NB4 (cell line): ENCODE measurements at regions not wholly inside any gene's neighbourhood (a gene's known extent, or its start where the extent isn't known, plus 50 kb on each side); places are given as distances from the start of the nearest gene placed in this dataset.

ENCODE experiments used
- DNase-seq: peaks from one replicate; pipeline ENCODE4 v3.0.0; 2010; ENCODE audit warnings: low read depth
- H3K4me3 ChIP-seq: one replicate; pipeline ENCODE4 v1.5.1; 2011; ENCODE audit warnings: mild to moderate bottlenecking, low read depth, low read length, moderate library complexity
- MYC ChIP-seq: IDR thresholded peaks from 2 replicates; pipeline ENCODE4 v1.6.1; 2011; ENCODE audit warnings: low read depth, low read length
- POLR2A ChIP-seq: IDR thresholded peaks from 2 replicates; pipeline ENCODE4 v1.6.1; 2011; ENCODE audit warnings: mild to moderate bottlenecking; ENCODE audit not compliant: insufficient read length; ENCODE audit errors: extremely low read depth
- TF ChIP-seq, protein P1 (sequence below): IDR thresholded peaks from one replicate; pipeline ENCODE4 v1.5.1; 2012; ENCODE audit warnings: low read depth, low read length
- TF ChIP-seq, protein P2 (sequence below): IDR thresholded peaks from 2 replicates; pipeline ENCODE4 v1.6.1; 2011; ENCODE audit warnings: low read depth, low read length

DNA sequence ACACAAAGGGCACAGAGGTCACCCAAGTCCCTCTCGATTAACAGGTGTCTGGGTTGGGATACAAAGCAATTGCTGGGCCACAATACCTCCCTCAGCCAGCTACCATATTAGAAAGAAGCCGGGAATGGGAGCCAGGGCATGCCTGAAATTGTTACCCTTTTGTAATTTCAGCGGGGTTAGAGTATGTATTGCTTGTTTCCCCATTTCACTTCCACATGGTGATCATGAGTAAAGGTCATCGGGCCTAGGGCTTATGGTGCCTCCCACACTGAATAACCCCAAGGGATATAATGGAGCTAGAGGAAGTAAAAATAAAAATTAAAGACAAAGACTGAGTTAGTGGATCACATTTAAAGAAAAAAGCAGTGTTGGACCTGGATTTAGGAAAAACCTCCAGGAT is 437.2 kb upstream of the KLHL29 start:
- TF ChIP-seq, protein P1, sequence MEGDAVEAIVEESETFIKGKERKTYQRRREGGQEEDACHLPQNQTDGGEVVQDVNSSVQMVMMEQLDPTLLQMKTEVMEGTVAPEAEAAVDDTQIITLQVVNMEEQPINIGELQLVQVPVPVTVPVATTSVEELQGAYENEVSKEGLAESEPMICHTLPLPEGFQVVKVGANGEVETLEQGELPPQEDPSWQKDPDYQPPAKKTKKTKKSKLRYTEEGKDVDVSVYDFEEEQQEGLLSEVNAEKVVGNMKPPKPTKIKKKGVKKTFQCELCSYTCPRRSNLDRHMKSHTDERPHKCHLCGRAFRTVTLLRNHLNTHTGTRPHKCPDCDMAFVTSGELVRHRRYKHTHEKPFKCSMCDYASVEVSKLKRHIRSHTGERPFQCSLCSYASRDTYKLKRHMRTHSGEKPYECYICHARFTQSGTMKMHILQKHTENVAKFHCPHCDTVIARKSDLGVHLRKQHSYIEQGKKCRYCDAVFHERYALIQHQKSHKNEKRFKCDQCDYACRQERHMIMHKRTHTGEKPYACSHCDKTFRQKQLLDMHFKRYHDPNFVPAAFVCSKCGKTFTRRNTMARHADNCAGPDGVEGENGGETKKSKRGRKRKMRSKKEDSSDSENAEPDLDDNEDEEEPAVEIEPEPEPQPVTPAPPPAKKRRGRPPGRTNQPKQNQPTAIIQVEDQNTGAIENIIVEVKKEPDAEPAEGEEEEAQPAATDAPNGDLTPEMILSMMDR = no peak
- TF ChIP-seq, protein P2, sequence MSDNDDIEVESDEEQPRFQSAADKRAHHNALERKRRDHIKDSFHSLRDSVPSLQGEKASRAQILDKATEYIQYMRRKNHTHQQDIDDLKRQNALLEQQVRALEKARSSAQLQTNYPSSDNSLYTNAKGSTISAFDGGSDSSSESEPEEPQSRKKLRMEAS = no peak
- no peak for TF ChIP-seq POLR2A
- TF ChIP-seq MYC = no peak
- no peak overlapping the region for H3K4me3 ChIP-seq
- peak; percentile 37 for DNase-seq

DNA sequence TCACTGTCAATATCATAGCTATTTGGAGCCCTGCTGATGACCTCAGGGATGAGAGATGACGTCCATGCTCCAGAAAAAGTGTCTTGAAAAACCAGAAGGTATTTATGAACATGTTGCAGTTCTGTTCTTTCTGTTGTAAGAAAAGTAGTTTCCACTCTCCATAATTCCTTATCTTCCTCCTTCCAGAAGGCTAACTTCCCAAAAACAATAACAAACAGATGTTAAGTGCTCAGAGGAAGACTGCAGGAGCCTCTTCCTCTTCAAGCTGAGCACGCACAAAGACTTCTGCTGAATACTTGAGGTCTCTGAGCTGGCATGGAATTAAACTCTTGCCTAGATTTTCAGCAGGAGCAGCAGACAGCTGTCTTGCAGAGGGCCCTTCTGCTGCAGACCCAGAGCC is 434.5 kb upstream of the KLHL29 start:
- TF ChIP-seq, protein P2 = no peak
- TF ChIP-seq POLR2A (no peak), MYC (no peak)
- TF ChIP-seq, protein P1 = no peak
- H3K4me3 ChIP-seq = no peak overlapping the region
- DNase-seq = no peak

GRCh38 chr2:22952656-22953225 is 432.2 kb upstream of the KLHL29 start:
- TF ChIP-seq, protein P2 = no peak
- TF ChIP-seq, protein P1 = no peak
- TF ChIP-seq POLR2A (no peak), MYC (no peak)
- H3K4me3 ChIP-seq = no peak overlapping the region
- no peak for DNase-seq

GRCh38 chr2:22957446-22957845 is 427.5 kb upstream of the KLHL29 start:
- no peak overlapping the region for H3K4me3 ChIP-seq
- TF ChIP-seq, protein P2 = no peak
- TF ChIP-seq POLR2A (no peak), MYC (no peak)
- TF ChIP-seq, protein P1 = no peak
- DNase-seq = no peak

DNA sequence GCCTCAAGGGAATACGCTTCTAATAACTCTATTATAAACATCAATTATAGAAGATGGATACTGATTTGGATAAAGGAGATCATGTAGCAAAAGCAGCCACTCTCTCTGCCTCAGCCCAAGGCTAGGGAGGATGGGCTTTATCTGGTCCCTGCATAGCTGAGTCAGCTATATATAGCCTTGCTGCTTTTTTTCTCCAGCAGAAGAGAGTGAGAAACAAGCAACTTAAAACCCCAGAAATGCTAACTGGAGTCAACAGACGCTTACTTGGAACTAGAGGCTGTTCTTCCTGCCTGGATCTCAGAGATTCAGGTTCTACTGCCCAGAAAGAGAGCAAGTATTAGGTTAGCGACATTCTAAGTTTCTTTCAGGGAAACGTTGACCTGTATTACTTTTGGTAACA is 426.7 kb upstream of the KLHL29 start:
- no peak for DNase-seq
- H3K4me3 ChIP-seq = no peak overlapping the region
- TF ChIP-seq MYC = no peak
- TF ChIP-seq, protein P1 = no peak
- no peak for TF ChIP-seq POLR2A

GRCh38 chr2:22967756-22968155 is 417.2 kb upstream of the KLHL29 start:
- no peak for TF ChIP-seq POLR2A
- no peak for TF ChIP-seq MYC
- TF ChIP-seq, protein P2 = no peak
- H3K4me3 ChIP-seq = no peak overlapping the region
- DNase-seq = no peak
